Brain pericyte (primary cell): ENCODE measurements at regions not wholly inside any gene's neighbourhood (a gene's known extent, or its start where the extent isn't known, plus 50 kb on each side); places are given as distances from the start of the nearest gene placed in this dataset.

ENCODE experiments used
- DNase-seq: peaks from one replicate; pipeline ENCODE4 v3.0.0-alpha.2; 2012; ENCODE audit warnings: low read depth, low spot score

GRCh38 chr9:134585746-134586706 lies 55.6 kb upstream of the COL5A1 start:
- DNase-seq: no peak

DNA sequence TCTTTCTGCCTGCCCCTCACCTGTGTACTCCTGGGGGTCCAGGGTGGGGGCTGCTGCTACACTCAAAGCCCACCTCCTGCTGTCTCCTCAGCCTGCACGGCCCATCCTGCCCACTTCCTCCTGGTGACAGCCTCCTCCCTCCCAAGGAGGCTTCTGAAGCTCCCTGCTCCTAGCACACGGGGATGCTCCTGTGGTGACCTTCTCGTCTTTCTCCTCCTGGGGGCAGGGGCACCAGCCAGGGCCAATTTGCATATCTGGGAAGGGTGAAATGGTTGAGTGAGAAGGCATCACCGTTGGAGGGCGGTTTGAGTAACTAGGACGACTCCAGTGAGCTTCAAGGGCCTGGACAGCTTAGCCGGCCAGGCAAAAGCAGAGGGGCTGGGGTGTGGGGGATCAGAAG lies 51.9 kb upstream of the COL5A1 start:
- DNase-seq: no peak

GRCh38 chr9:134590240-134591081 lies 51.1 kb upstream of the COL5A1 start:
- no peak for DNase-seq

DNA sequence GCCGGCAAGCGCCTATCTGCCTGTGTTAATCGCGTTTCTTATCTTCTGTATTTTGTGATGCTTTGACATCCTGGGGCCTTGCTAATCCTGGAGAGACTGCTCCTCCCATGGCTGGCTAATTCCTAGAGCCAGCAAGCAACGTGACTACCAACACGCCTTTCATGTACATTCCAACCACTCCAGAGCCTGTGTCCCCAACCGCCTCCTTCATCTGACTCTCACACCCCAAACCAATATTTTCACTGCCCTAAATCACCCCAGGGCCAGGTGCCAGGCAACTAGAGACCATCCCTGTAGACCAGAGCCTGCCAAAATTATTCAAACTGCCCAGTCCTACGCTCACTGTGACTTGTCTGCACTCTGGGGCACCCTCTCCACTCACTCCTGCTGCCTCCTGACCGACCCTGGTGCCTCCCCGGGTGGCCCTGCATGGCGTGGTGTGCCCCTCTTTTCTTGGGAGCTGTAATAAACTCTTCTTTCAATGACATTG lies 50.5 kb upstream of the COL5A1 start:
- DNase-seq: no peak

- peak; percentile 20 for DNase-seq
Observed at GRCh38 chr9:134591573-134591981, 50.0 kb upstream of the COL5A1 start.
